HepG2 (cell line): ENCODE measurements at regions not wholly inside any gene's neighbourhood (a gene's known extent, or its start where the extent isn't known, plus 50 kb on each side); places are given as distances from the start of the nearest gene placed in this dataset.
A peak's percentile ranks its signal among the peaks of the same experiment; 100 is the strongest.

Source experiments
- EHMT2 ChIP-seq: fragments of 200-600 bp; sonication (generic); IDR thresholded peaks from 2 replicates; pipeline ENCODE4 v1.7.0; 2017; ENCODE audit warnings: antibody characterized with exemption, low read depth, low read length, borderline replicate concordance
- GLI4 ChIP-seq: sonication (generic); formaldehyde crosslinking; IDR thresholded peaks from 2 replicates; pipeline ENCODE4 v1.5.1; 2020; ENCODE audit warnings: missing genetic modification reagents, mild to moderate bottlenecking, moderate library complexity, borderline replicate concordance
- HMG20A ChIP-seq: IDR thresholded peaks from 2 replicates; pipeline ENCODE4 v1.6.1; 2016; ENCODE audit warnings: borderline replicate concordance
- KLF6 ChIP-seq: IDR thresholded peaks from 2 replicates; pipeline ENCODE4 v1.8.0; 2016; ENCODE audit warnings: missing biosample characterization, missing genetic modification reagents
- SP140L ChIP-seq: sonication (generic); formaldehyde crosslinking; IDR thresholded peaks from 2 replicates; pipeline ENCODE4 v1.4.0; 2020; ENCODE audit warnings: missing genetic modification reagents, borderline replicate concordance
- SUZ12 ChIP-seq: fragments of 150-350 bp; IDR thresholded peaks from 2 replicates; pipeline ENCODE4 v1.6.1; 2014; ENCODE audit warnings: low read depth, low read length
- U2AF1 ChIP-seq: fragments of 200-400 bp; formaldehyde crosslinking; optimal IDR thresholded peaks from 2 replicates; pipeline ENCODE3; 2017; ENCODE audit warnings: mild to moderate bottlenecking, low read depth, low read length
- USF2 ChIP-seq, 2 experiments: sonication (generic) in 1 of 2; formaldehyde crosslinking in 1 of 2; IDR thresholded peaks; 2 replicates each; pipeline versions ENCODE4 v1.5.1 to v1.6.1; 2011 to 2020; ENCODE audit warnings: borderline replicate concordance in 1 of 2, low read depth in 1 of 2, low read length in 1 of 2, mild to moderate bottlenecking in 1 of 2, missing genetic modification reagents in 1 of 2, moderate library complexity in 1 of 2
- ZNF407 ChIP-seq: sonication (generic); formaldehyde crosslinking; IDR thresholded peaks from one replicate; pipeline ENCODE4 v1.5.1; 2020; ENCODE audit warnings: mild to moderate bottlenecking, missing genetic modification reagents; ENCODE audit errors: not compliant biosample characterization
- ZNF770 ChIP-seq: sonication (generic); formaldehyde crosslinking; IDR thresholded peaks from 2 replicates; pipeline ENCODE4 v1.5.0; 2020; ENCODE audit warnings: mild to moderate bottlenecking, missing genetic modification reagents
- ZXDC ChIP-seq: sonication (generic); formaldehyde crosslinking; IDR thresholded peaks from 2 replicates; pipeline ENCODE4 v1.5.0; 2020; ENCODE audit warnings: mild to moderate bottlenecking, missing genetic modification reagents

GRCh38 chr15:67915461-67916374 lies 75.9 kb upstream of the RNU6-1 start (continued):
- TF ChIP-seq ZNF407 (no peak), HMG20A (CRISPR knock-in tag) (peak; percentile 92), ZXDC (0 out of 2 replicates have a peak, but pooled peaks have one; percentile 71), GLI4 (CRISPR knock-in tag) (no peak), ZNF770 (CRISPR knock-in tag) (0 out of 2 replicates have a peak, but pooled peaks have one; percentile 36), U2AF1 (no peak), USF2 (IDR thresholded peaks at IDR 0.05; ENCODE audit: low read depth, low read length) (no peak), USF2 (CRISPR knock-in tag; IDR thresholded peaks at IDR 0.05; ENCODE audit: borderline replicate concordance) (no peak; the same call in 1 of the 2 replicates), SUZ12 (no peak), EHMT2 (0 out of 2 replicates have a peak, but pooled peaks have one; percentile 49), KLF6 (CRISPR knock-in tag) (peak; percentile 84), SP140L (CRISPR knock-in tag) (no peak)
